Neuronal stem cell (in vitro differentiated cells): ENCODE measurements at regions not wholly inside any gene's neighbourhood (a gene's known extent, or its start where the extent isn't known, plus 50 kb on each side); places are given as distances from the start of the nearest gene placed in this dataset.

Experiments
- DNase-seq: peaks from one replicate; pipeline ENCODE4 v3.0.0-alpha.2; 2013; ENCODE audit warnings: low spot score
- H2AFZ ChIP-seq: one replicate; pipeline ENCODE4 v1.6.1; 2013; ENCODE audit warnings: mild to moderate bottlenecking, low read length, inconsistent platforms
- H2AK5ac ChIP-seq: 2 replicates; pipeline ENCODE4 v1.6.1; 2013; ENCODE audit warnings: low read depth, mild to moderate bottlenecking, inconsistent platforms, low read length, moderate library complexity, mixed read lengths
- H2BK120ac ChIP-seq: 2 replicates; pipeline ENCODE4 v1.6.1; 2013; ENCODE audit warnings: low read depth, mild to moderate bottlenecking, inconsistent platforms, low read length, moderate library complexity, mixed read lengths
- H2BK12ac ChIP-seq: one replicate; pipeline ENCODE4 v1.6.1; 2013; ENCODE audit warnings: low read length, inconsistent platforms
- H2BK15ac ChIP-seq: 2 replicates; pipeline ENCODE4 v1.6.1; 2013; ENCODE audit warnings: mild to moderate bottlenecking, low read length, inconsistent platforms, mixed read lengths
- H2BK5ac ChIP-seq: one replicate; pipeline ENCODE4 v1.6.1; 2013; ENCODE audit warnings: inconsistent platforms, mild to moderate bottlenecking, low read length, moderate library complexity
- H3K14ac ChIP-seq: one replicate; pipeline ENCODE4 v1.6.1; 2013; ENCODE audit warnings: low read length, inconsistent platforms
- H3K18ac ChIP-seq: 2 replicates; pipeline ENCODE4 v1.6.1; 2013; ENCODE audit warnings: low read length, inconsistent platforms
- H3K23ac ChIP-seq: 2 replicates; pipeline ENCODE4 v1.6.1; 2013; ENCODE audit warnings: low read depth, mild to moderate bottlenecking, mixed read lengths, low read length, inconsistent platforms; ENCODE audit not compliant: poor library complexity
- H3K27ac ChIP-seq: replicated peaks from 3 replicates; pipeline ENCODE4 v1.5.1; 2013; ENCODE audit warnings: low read length, inconsistent platforms
- H3K27me3 ChIP-seq, 3 experiments: 2 replicates each; pipeline ENCODE4 v1.6.1; 2013; ENCODE audit warnings: low read length in 3 of 3, mild to moderate bottlenecking in 2 of 3, inconsistent platforms in 1 of 3, low read depth in 1 of 3, mixed read lengths in 1 of 3, moderate library complexity in 1 of 3; ENCODE audit not compliant: control insufficient read depth in 3 of 3, insufficient read depth in 3 of 3
- H3K36me3 ChIP-seq, 2 donors: replicated peaks in 1 of 2; 2 replicates each; pipeline ENCODE4 v1.6.1; 2013; ENCODE audit warnings: low read length in 2 of 2; ENCODE audit not compliant: control insufficient read depth in 2 of 2, insufficient read depth in 2 of 2
- H3K4ac ChIP-seq: 2 replicates; pipeline ENCODE4 v1.6.1; 2013; ENCODE audit warnings: inconsistent platforms, mild to moderate bottlenecking, low read length, moderate library complexity
- H3K4me1 ChIP-seq, 2 donors: 1 replicate in 1 of 2; 2 replicates in 1 of 2; pipeline ENCODE4 v1.6.1; 2013; ENCODE audit warnings: low read length in 2 of 2, low read depth in 1 of 2; ENCODE audit not compliant: control insufficient read depth in 2 of 2, insufficient read depth in 1 of 2
- H3K4me2 ChIP-seq: one replicate; pipeline ENCODE4 v1.6.1; 2013; ENCODE audit warnings: mild to moderate bottlenecking, low read length, inconsistent platforms; ENCODE audit not compliant: insufficient read depth, poor library complexity, severe bottlenecking
- H3K4me3 ChIP-seq, 2 donors: 2 replicates each; pipeline ENCODE4 v1.5.1; 2013; ENCODE audit warnings: low read length in 2 of 2, mild to moderate bottlenecking in 2 of 2, inconsistent platforms in 1 of 2, moderate library complexity in 1 of 2
- H3K79me1 ChIP-seq: one replicate; pipeline ENCODE4 v1.6.1; 2013; ENCODE audit warnings: low read depth, mild to moderate bottlenecking, inconsistent platforms, low read length, moderate library complexity
- H3K9ac ChIP-seq: one replicate; pipeline ENCODE4 v1.6.1; 2013; ENCODE audit warnings: mild to moderate bottlenecking, low read depth, low read length, inconsistent platforms; ENCODE audit not compliant: poor library complexity
- H3K9me3 ChIP-seq, 2 donors: replicated peaks in 1 of 2; 2 replicates each; pipeline versions ENCODE3 to v1.6.1; 2013; ENCODE audit warnings: low read length in 2 of 2, mild to moderate bottlenecking in 2 of 2, inconsistent platforms in 1 of 2, low read depth in 1 of 2, mixed read lengths in 1 of 2, moderate library complexity in 1 of 2; ENCODE audit not compliant: control insufficient read depth in 2 of 2, insufficient read depth in 1 of 2
- H4K8ac ChIP-seq: one replicate; pipeline ENCODE4 v1.6.1; 2013; ENCODE audit warnings: low read depth, mild to moderate bottlenecking, inconsistent platforms, low read length, moderate library complexity
- H4K91ac ChIP-seq: one replicate; pipeline ENCODE4 v1.6.1; 2013; ENCODE audit warnings: low read length, low read depth, mild to moderate bottlenecking, inconsistent platforms; ENCODE audit not compliant: poor library complexity
- WGBS, 2 donors: extraction: QIAGEN DNeasy Blood & Tissue Kit; methylation state at CpG; one replicate each; pipeline ENCODE4 v1.1.7; 2013; ENCODE audit warnings: missing lambda C conversion rate in 2 of 2, mixed read lengths in 1 of 2; ENCODE audit not compliant: insufficient read length in 2 of 2, insufficient replicate concordance in 1 of 2; ENCODE audit errors: extremely low coverage in 2 of 2; 5-methylcytosine and 5-hydroxymethylcytosine counted together

DNA sequence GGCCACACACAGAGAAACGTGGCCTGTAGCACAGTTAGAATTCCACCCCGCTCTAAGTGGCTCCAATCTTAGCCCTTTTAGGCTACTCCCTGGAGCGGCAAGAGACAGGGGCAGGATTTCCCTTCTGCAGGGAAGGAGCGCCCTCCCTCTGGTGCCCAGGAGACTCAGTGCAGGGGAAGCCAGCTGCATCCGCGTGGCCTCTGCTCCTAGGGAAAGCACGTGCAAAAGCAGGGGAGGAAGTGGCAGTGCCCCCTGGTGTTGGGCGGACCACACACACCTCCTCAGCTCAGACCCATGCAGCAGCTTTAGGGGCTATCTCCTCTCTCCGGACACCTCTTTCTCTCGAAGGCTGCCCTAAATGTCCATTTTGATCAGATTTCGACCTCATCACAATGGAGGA is 50.0 kb downstream of the SPRING1 start:
- Histone ChIP-seq H2BK12ac (no peak overlapping the region), H4K91ac (no peak overlapping the region)

GRCh38 chr12:116684891-116685290 is 53.0 kb downstream of the SPRING1 start:
- no CpG with 5 or more reads among the region's 3 CpGs for WGBS, 2 donors
- Histone ChIP-seq H2AFZ (no peak overlapping the region), H2BK120ac (no peak overlapping the region), H3K9me3 (no peaks in the 10 kb centered on the region), H3K14ac (no peak overlapping the region), H4K8ac (no peak overlapping the region), H3K27ac (no peak overlapping the region), H3K79me1 (no peaks in the 10 kb centered on the region), H3K27me3 (peaks cover 0 to 10% (median 0%) of the 10 kb centered on the region in 3 experiments), H3K4me2 (no peak overlapping the region), H3K4ac (no peak overlapping the region), H3K23ac (no peak overlapping the region), H3K9ac (no peak overlapping the region), H2BK15ac (no peak overlapping the region), H3K4me3 (no peak overlapping the region), H3K36me3 (no peaks in the 10 kb centered on the region), H2AK5ac (no peak overlapping the region), H2BK12ac (no peak overlapping the region), H2BK5ac (no peak overlapping the region), H3K18ac (no peak overlapping the region), H3K4me1 (no peaks in the 10 kb centered on the region), H4K91ac (no peak overlapping the region)
- no peak for DNase-seq

More for the DNA sequence above, 50.0 kb downstream of the SPRING1 start:
- Histone ChIP-seq H2AFZ (peak overlapping the region; percentile 75), H3K79me1 (no peaks in the 10 kb centered on the region), H3K27ac (no peak overlapping the region), H3K9me3 (no peaks in the 10 kb centered on the region), H4K8ac (no peak overlapping the region), H2BK5ac (no peak overlapping the region), H3K14ac (no peak overlapping the region), H2BK120ac (no peak overlapping the region), H2BK15ac (no peak overlapping the region), H2AK5ac (no peak overlapping the region), H3K36me3 (no peaks in the 10 kb centered on the region), H3K4me3 (no peak overlapping the region), H3K4ac (no peak overlapping the region), H3K9ac (no peak overlapping the region), H3K4me1 (peaks cover 0 to 4% of the 10 kb centered on the region in 2 donors), H3K4me2 (no peak overlapping the region), H3K27me3 (peaks cover 0 to 31% (median 0%) of the 10 kb centered on the region in 3 experiments), H3K18ac (no peak overlapping the region), H3K23ac (no peak overlapping the region)
- no peak for DNase-seq
- no CpG with 5 or more reads among the region's 11 CpGs for WGBS, 2 donors

DNA sequence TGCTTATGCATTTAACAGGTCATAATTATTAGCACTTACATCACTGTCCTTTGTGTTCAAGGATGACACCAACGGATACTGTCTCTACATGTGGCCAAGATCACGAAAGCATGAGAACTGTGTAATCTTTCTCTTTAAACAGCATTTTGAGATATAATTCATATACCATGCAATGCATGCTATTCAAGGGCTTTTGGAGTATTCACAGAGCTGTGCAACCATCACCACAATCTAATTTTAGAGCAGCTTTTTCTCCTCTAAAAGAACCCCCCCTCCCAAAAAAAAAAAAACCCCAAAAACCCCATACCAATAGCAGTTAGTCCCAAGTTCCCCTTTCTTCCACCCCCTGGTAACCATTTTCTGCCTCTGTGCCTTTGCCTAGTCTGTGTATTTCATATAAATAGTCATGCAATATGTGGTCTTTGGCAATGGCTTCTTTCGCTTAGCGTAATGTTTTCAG is 60.6 kb downstream of the SPRING1 start:
- no peak overlapping the region for H3K4me3 ChIP-seq
- no peak overlapping the region for H3K18ac ChIP-seq
- H3K9me3 ChIP-seq, result no peaks in the 10 kb centered on the region
- no peak overlapping the region for H2AFZ ChIP-seq
- no peak overlapping the region for H3K4me2 ChIP-seq
- H3K4me1 ChIP-seq, result peaks cover 4 to 8% of the 10 kb centered on the region in 2 donors
- H3K4ac ChIP-seq, result no peak overlapping the region
- H3K36me3 ChIP-seq, result no peaks in the 10 kb centered on the region
- H3K23ac ChIP-seq, result no peak overlapping the region
- no peak overlapping the region for H2BK15ac ChIP-seq
- H3K27me3 ChIP-seq, result peaks cover 0 to 11% (median 0%) of the 10 kb centered on the region in 3 experiments
- WGBS, 2 donors, result no CpG with 5 or more reads among the region's 4 CpGs
- H4K91ac ChIP-seq, result no peak overlapping the region
- H3K79me1 ChIP-seq, result no peaks in the 10 kb centered on the region
- DNase-seq, result no peak
- H2AK5ac ChIP-seq, result no peak overlapping the region
- no peak overlapping the region for H4K8ac ChIP-seq
- no peak overlapping the region for H3K14ac ChIP-seq
- H2BK5ac ChIP-seq, result no peak overlapping the region
- H3K27ac ChIP-seq, result no peak overlapping the region
- no peak overlapping the region for H3K9ac ChIP-seq
- no peak overlapping the region for H2BK12ac ChIP-seq
- H2BK120ac ChIP-seq, result no peak overlapping the region

- H3K27me3 ChIP-seq, result peaks cover 0 to 11% (median 0%) of the 10 kb centered on the region in 3 experiments
- H3K27ac ChIP-seq, result no peak overlapping the region
- H3K4me1 ChIP-seq, result peaks cover 4 to 8% of the 10 kb centered on the region in 2 donors
- H2BK15ac ChIP-seq, result no peak overlapping the region
- H2BK5ac ChIP-seq, result no peak overlapping the region
- DNase-seq, result no peak
- no peaks in the 10 kb centered on the region for H3K9me3 ChIP-seq
- no peak overlapping the region for H3K23ac ChIP-seq
- no peak overlapping the region for H4K91ac ChIP-seq
- no peak overlapping the region for H2BK120ac ChIP-seq
- H4K8ac ChIP-seq, result no peak overlapping the region
- H3K4me2 ChIP-seq, result no peak overlapping the region
- H3K4me3 ChIP-seq, result no peak overlapping the region
- no peak overlapping the region for H3K14ac ChIP-seq
- H2AFZ ChIP-seq, result no peak overlapping the region
- no peak overlapping the region for H2BK12ac ChIP-seq
- H3K18ac ChIP-seq, result no peak overlapping the region
- H3K36me3 ChIP-seq, result no peaks in the 10 kb centered on the region
- no peak overlapping the region for H3K9ac ChIP-seq
- H3K4ac ChIP-seq, result no peak overlapping the region
- no peak overlapping the region for H2AK5ac ChIP-seq
- H3K79me1 ChIP-seq, result no peaks in the 10 kb centered on the region
- no CpG with 5 or more reads among the region's 18 CpGs for WGBS, 2 donors
Measured at GRCh38 chr12:116675339-116676107, 62.3 kb downstream of the SPRING1 start.
